Gastroesophageal sphincter (tissue), 4 donors: ENCODE measurements at regions not wholly inside any gene's neighbourhood (a gene's known extent, or its start where the extent isn't known, plus 50 kb on each side); places are given as distances from the start of the nearest gene placed in this dataset.

Experiments used
- ATAC-seq: fragments of 150-250 bp; one replicate; pipeline ENCODE4 v1.9.1; 2016; ENCODE audit warnings: mild to moderate bottlenecking, moderate library complexity
- H3K27ac ChIP-seq, 4 donors: fragments of 200-600 bp; sonication (generic) in 3 of 4; 1 replicate in 3 of 4; 2 replicates in 1 of 4; pipeline ENCODE4 v1.5.1; 2016 to 2019
- H3K27me3 ChIP-seq: fragments of 200-600 bp; sonication (generic); one replicate; pipeline ENCODE4 v1.5.1; 2019
- H3K36me3 ChIP-seq, 2 donors: fragments of 200-600 bp; sonication (generic); one replicate each; pipeline ENCODE4 v1.5.1; 2019; ENCODE audit warnings: control low read depth in 1 of 2
- H3K4me1 ChIP-seq, 3 donors: fragments of 200-600 bp; sonication (generic); 1 replicate in 2 of 3; 2 replicates in 1 of 3; pipeline ENCODE4 v1.5.1; 2016 to 2019; ENCODE audit warnings: control low read depth in 2 of 3
- H3K4me3 ChIP-seq, 2 donors: fragments of 200-600 bp; sonication (generic); one replicate each; pipeline ENCODE4 v1.5.1; 2019; ENCODE audit warnings: mild to moderate bottlenecking in 1 of 2, moderate library complexity in 1 of 2
- H3K9me3 ChIP-seq, 3 donors: fragments of 200-600 bp; sonication (generic); one replicate each; pipeline ENCODE4 v1.5.1; 2017 to 2019; ENCODE audit warnings: control low read depth in 2 of 3
- CTCF ChIP-seq, 4 experiments: fragments of 200-600 bp in 2 of 4; fragments of 450-650 bp in 2 of 4; sonication (generic) in 1 of 4; IDR thresholded peaks; one replicate each; pipeline ENCODE4 v1.5.1; 2017 to 2019; ENCODE audit warnings: antibody characterized with exemption in 4 of 4, mild to moderate bottlenecking in 2 of 4, moderate library complexity in 2 of 4
- EP300 ChIP-seq: sonication (generic); formaldehyde crosslinking; IDR thresholded peaks from one replicate; pipeline ENCODE4 v1.6.1; 2017; ENCODE audit warnings: antibody characterized with exemption, mild to moderate bottlenecking
- POLR2A ChIP-seq, 2 donors: fragments of 450-650 bp; IDR thresholded peaks; one replicate each; pipeline ENCODE4 v1.6.1; 2017; ENCODE audit warnings: antibody characterized with exemption in 2 of 2, mild to moderate bottlenecking in 2 of 2, moderate library complexity in 1 of 2
- POLR2AphosphoS5 ChIP-seq: sonication (generic); formaldehyde crosslinking; IDR thresholded peaks from one replicate; pipeline ENCODE4 v1.6.1; 2017; ENCODE audit warnings: antibody characterized with exemption
- WGBS, 2 donors: methylation state at CpG; one replicate each; pipeline ENCODE4 v1.1.5; 2018; ENCODE audit warnings: low coverage in 1 of 2; 5-methylcytosine and 5-hydroxymethylcytosine counted together

- no peak for ATAC-seq
- no peaks in the 10 kb centered on the region for H3K4me1 ChIP-seq
These were observed 1218.8 kb upstream of the ATXN8OS start for GRCh38 chr13:68888832-68889231.

DNA sequence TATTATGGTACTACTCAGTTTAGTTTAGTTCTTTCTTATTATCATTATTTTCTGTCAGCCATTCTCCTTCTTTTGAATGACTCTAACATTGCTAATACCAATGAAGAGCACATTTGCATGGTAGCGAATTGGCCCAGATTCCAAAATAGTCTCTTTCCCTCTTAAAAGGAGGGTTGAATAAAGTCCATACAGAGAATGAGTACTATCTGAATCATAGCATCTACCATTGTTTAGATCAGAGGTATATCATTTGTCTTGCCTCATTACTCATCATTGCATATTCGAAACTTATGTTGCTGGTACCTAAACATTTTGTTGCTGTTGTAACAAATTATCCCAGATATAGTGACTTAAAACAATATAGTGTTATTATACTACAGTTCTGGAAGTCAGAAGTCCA is 1235.3 kb upstream of the ATXN8OS start:
- H3K4me1 ChIP-seq = no peaks in the 10 kb centered on the region
- H3K27ac ChIP-seq = no peak overlapping the region
- no peak for ATAC-seq
- no peak for TF ChIP-seq CTCF (IDR thresholded peaks at IDR 0.05)
- H3K36me3 ChIP-seq = no peaks in the 10 kb centered on the region
- WGBS, 2 donors = 88 to 100% methylated on average over 2 of the region's 2 CpGs
- H3K27me3 ChIP-seq = no peaks in the 10 kb centered on the region
- no peaks in the 10 kb centered on the region for H3K9me3 ChIP-seq
- no peak overlapping the region for H3K4me3 ChIP-seq

More at GRCh38 chr13:68888832-68889231, 1218.8 kb upstream of the ATXN8OS start:
- H3K27ac ChIP-seq = no peak overlapping the region
- H3K27me3 ChIP-seq = no peaks in the 10 kb centered on the region
- no peak for TF ChIP-seq CTCF (IDR thresholded peaks at IDR 0.05)
- TF ChIP-seq POLR2AphosphoS5 = no peak
- TF ChIP-seq POLR2A (IDR thresholded peaks at IDR 0.05) = no peak
- TF ChIP-seq EP300 = no peak
- no peaks in the 10 kb centered on the region for H3K36me3 ChIP-seq
- WGBS, 2 donors = 89 to 94% methylated on average over 4 of the region's 4 CpGs
- no peak overlapping the region for H3K4me3 ChIP-seq
- no peaks in the 10 kb centered on the region for H3K9me3 ChIP-seq

DNA sequence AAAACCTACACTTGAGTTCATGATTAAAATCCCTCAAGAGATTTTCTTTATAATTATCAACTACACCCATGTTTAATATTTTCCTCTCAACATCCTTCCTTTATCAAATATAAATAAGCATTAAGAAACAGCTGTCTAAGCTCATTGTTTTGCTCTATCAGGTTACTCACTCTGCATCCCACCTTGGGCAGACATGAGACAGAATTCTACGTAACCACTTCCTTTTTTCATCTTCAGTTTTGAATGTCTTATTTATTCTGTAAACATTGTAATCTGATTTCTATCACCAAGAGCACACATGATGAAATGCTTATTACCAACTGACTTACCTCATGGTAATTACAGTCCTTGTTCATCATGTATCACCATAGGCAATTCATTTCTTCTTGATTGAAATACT is 1256.6 kb upstream of the ATXN8OS start:
- H3K4me3 ChIP-seq = no peak overlapping the region
- H3K9me3 ChIP-seq = peaks cover 0 to 2% (median 0%) of the 10 kb centered on the region in 3 donors
- no peak overlapping the region for H3K27ac ChIP-seq
- H3K4me1 ChIP-seq = no peaks in the 10 kb centered on the region
- H3K36me3 ChIP-seq = no peaks in the 10 kb centered on the region
- no peak for TF ChIP-seq POLR2AphosphoS5
- no peak for TF ChIP-seq EP300
- TF ChIP-seq CTCF (IDR thresholded peaks at IDR 0.05) = no peak
- no peak for TF ChIP-seq POLR2A (IDR thresholded peaks at IDR 0.05)
- H3K27me3 ChIP-seq = no peaks in the 10 kb centered on the region
- ATAC-seq = no peak
- WGBS, 2 donors = 65 to 69% methylated on average over 1 of the region's 1 CpG

DNA sequence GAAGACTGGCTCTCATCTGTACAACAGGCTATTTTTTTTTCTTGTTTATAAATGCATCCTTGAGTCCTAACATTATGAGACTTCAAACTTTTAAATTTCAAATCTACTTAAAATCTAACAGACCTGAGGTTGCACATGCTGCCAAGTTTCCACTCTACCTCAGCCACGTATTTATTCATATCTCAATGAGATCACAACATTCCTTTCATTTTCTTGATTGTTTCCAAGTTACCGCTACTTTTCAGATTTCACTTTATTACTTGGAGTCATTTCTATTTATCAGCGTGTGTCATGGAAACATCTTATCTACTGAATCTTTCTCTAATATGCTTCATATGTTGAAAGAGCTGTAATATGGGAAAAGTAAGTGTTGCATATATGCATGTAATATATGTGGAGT is 1257.5 kb upstream of the ATXN8OS start:
- no peaks in the 10 kb centered on the region for H3K27me3 ChIP-seq
- H3K9me3 ChIP-seq = peaks cover 0 to 10% (median 0%) of the 10 kb centered on the region in 3 donors
- TF ChIP-seq POLR2AphosphoS5 (no peak), CTCF (IDR thresholded peaks at IDR 0.05) (no peak), EP300 (no peak)
- H3K27ac ChIP-seq = no peak overlapping the region
- H3K36me3 ChIP-seq = no peaks in the 10 kb centered on the region
- whole genome bisulfite sequencing, 2 donors = 24 to 40% methylated on average over 3 of the region's 3 CpGs
- no peaks in the 10 kb centered on the region for H3K4me1 ChIP-seq
- H3K4me3 ChIP-seq = no peak overlapping the region
- no peak for ATAC-seq

- ATAC-seq = no peak
- Histone ChIP-seq H3K4me1 (no peaks in the 10 kb centered on the region), H3K9me3 (peaks cover 0 to 15% (median 0%) of the 10 kb centered on the region in 3 donors), H3K27ac (no peak overlapping the region), H3K27me3 (no peaks in the 10 kb centered on the region), H3K4me3 (no peak overlapping the region), H3K36me3 (no peaks in the 10 kb centered on the region)
- 67% methylated on average over 1 of the region's 1 CpG; no CpG with 5 or more reads in 1 of the 2 donors for WGBS, 2 donors
- TF ChIP-seq CTCF (IDR thresholded peaks at IDR 0.05) (no peak), EP300 (no peak), POLR2A (IDR thresholded peaks at IDR 0.05) (no peak), POLR2AphosphoS5 (no peak)
These were observed 1261.0 kb upstream of the ATXN8OS start for GRCh38 chr13:68846663-68847062.
